NT2/D1 (cell line): ENCODE measurements at regions not wholly inside any gene's neighbourhood (a gene's known extent, or its start where the extent isn't known, plus 50 kb on each side); places are given as distances from the start of the nearest gene placed in this dataset.

Source experiments
- DNase-seq: peaks from one replicate; pipeline ENCODE4 v3.0.0-alpha.2; 2011; ENCODE audit warnings: low read depth, low spot score
- H3K27me3 ChIP-seq: 2 replicates; pipeline ENCODE4 v1.6.0; 2011; ENCODE audit warnings: mild to moderate bottlenecking; ENCODE audit not compliant: insufficient read length, insufficient read depth
- H3K36me3 ChIP-seq: 2 replicates; pipeline ENCODE4 v1.6.1; 2011; ENCODE audit warnings: mild to moderate bottlenecking, low read length, mixed read lengths; ENCODE audit not compliant: insufficient read depth, insufficient read length
- H3K4me1 ChIP-seq: 2 replicates; pipeline ENCODE4 v1.5.1; 2011; ENCODE audit not compliant: insufficient read depth, insufficient read length
- H3K4me3 ChIP-seq: 2 replicates; pipeline ENCODE4 v1.5.1; 2011; ENCODE audit warnings: low read depth; ENCODE audit not compliant: insufficient read length
- H3K9ac ChIP-seq: 2 replicates; pipeline ENCODE4 v1.6.0; 2011; ENCODE audit warnings: low read depth; ENCODE audit not compliant: insufficient read length
- H3K9me3 ChIP-seq: 2 replicates; pipeline ENCODE4 v1.5.1; 2011; ENCODE audit warnings: mild to moderate bottlenecking, low read length; ENCODE audit not compliant: insufficient read depth
- SUZ12 ChIP-seq: IDR thresholded peaks from 2 replicates; pipeline ENCODE4 v1.6.1; 2011; ENCODE audit not compliant: insufficient read length, insufficient read depth; ENCODE audit errors: extremely low read depth
- YY1 ChIP-seq: IDR thresholded peaks from 2 replicates; pipeline ENCODE4 v1.6.1; 2011; ENCODE audit not compliant: insufficient read length, insufficient read depth
- ZNF274 ChIP-seq: IDR thresholded peaks from 2 replicates; pipeline ENCODE4 v1.6.1; 2011; ENCODE audit warnings: mild to moderate bottlenecking, low read depth, low read length

GRCh38 chr7:16234493-16235146, 186.7 kb downstream of the CRPPA start:
- H3K9ac ChIP-seq = no peak overlapping the region
- TF ChIP-seq ZNF274 (no peak), SUZ12 (no peak), YY1 (no peak)
- no peak overlapping the region for H3K4me3 ChIP-seq
- H3K36me3 ChIP-seq = no peaks in the 10 kb centered on the region
- H3K9me3 ChIP-seq = peaks cover 21% of the 10 kb centered on the region
- DNase-seq = no peak
- H3K27me3 ChIP-seq = no peaks in the 10 kb centered on the region
- H3K4me1 ChIP-seq = no peaks in the 10 kb centered on the region

GRCh38 chr7:16233517-16233916, 187.8 kb downstream of the CRPPA start:
- H3K4me1 ChIP-seq = no peaks in the 10 kb centered on the region
- no peak for DNase-seq
- peaks cover 27% of the 10 kb centered on the region for H3K9me3 ChIP-seq
- no peaks in the 10 kb centered on the region for H3K27me3 ChIP-seq
- no peak overlapping the region for H3K9ac ChIP-seq
- no peak overlapping the region for H3K4me3 ChIP-seq
- H3K36me3 ChIP-seq = no peaks in the 10 kb centered on the region
- TF ChIP-seq ZNF274 (no peak), SUZ12 (no peak), YY1 (no peak)

DNA sequence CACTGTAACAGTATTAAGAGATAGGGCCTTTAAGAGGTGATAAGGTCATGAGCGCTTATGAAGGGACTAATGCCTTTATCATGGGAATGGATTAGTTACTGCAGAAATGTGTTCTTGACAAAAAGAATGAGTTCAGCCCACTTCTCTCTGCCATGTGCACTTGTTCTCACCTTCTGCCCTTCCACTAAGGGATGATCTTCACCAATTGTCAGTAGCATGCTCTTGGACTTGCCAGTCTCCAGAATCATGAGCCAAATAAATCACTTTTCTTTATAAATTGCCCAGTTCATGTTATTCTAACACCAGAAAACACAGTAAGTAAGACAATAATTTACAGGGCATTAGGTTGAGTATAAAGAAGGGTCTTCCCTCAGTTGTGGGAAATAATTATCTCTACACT, 189.1 kb downstream of the CRPPA start:
- DNase-seq = no peak
- TF ChIP-seq SUZ12 = no peak
- no peak for TF ChIP-seq ZNF274
- no peak for TF ChIP-seq YY1
- Histone ChIP-seq H3K9ac (no peak overlapping the region), H3K36me3 (no peaks in the 10 kb centered on the region), H3K9me3 (peaks cover 27% of the 10 kb centered on the region), H3K27me3 (no peaks in the 10 kb centered on the region), H3K4me3 (no peak overlapping the region), H3K4me1 (no peaks in the 10 kb centered on the region)

DNA sequence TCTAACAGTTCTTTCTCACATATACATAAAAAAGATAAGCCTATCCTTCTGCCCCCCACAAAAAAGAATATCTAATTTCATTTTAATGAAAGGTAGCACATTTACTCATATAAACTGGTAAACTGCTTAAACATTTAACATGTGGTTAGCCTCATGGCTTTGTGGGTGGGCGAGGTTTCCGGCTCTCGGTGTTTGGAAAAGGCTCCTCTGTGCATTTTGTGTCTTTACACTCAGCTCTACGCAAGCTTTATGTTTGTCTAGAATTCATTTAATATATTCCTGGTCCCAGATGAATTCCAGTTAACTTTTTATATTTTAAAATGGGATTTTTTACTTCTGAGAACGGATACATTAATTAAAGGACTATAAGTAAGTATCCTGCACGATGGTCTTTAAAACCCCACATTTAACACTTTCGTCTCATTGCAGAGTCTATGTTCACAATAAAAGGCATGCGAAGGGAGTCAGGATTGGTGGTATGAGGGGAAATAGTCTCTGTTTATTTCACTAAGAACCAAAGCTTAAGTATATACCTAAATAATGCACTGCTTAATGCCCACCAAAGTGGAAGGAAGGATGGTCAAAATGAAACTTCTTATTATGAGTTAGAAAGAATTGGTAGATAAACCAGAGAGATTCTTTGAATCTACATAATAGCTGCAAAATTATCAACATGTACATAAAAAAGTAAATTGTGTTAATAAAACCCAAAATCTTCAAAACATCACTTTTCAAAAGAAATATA, 197.2 kb downstream of the CRPPA start:
- Histone ChIP-seq H3K9ac (no peak overlapping the region), H3K9me3 (0 out of 2 replicates have a peak, but pooled peaks cover 2% of the 10 kb centered on the region), H3K4me1 (no peaks in the 10 kb centered on the region), H3K4me3 (no peak overlapping the region), H3K36me3 (no peaks in the 10 kb centered on the region), H3K27me3 (no peaks in the 10 kb centered on the region)
- DNase-seq = no peak
- TF ChIP-seq YY1 (no peak), ZNF274 (no peak), SUZ12 (no peak)

GRCh38 chr7:16212610-16213009, 208.7 kb downstream of the CRPPA start:
- no peak for DNase-seq
- no peaks in the 10 kb centered on the region for H3K36me3 ChIP-seq
- H3K9ac ChIP-seq = no peak overlapping the region
- TF ChIP-seq YY1 (no peak), SUZ12 (no peak), ZNF274 (no peak)
- H3K9me3 ChIP-seq = peaks cover 16% of the 10 kb centered on the region
- H3K27me3 ChIP-seq = no peaks in the 10 kb centered on the region
- no peak overlapping the region for H3K4me3 ChIP-seq
- H3K4me1 ChIP-seq = no peaks in the 10 kb centered on the region

GRCh38 chr7:16212032-16212431, 209.3 kb downstream of the CRPPA start:
- no peaks in the 10 kb centered on the region for H3K4me1 ChIP-seq
- H3K9ac ChIP-seq = no peak overlapping the region
- TF ChIP-seq SUZ12 = no peak
- no peak for TF ChIP-seq YY1
- no peak for TF ChIP-seq ZNF274
- peaks cover 16% of the 10 kb centered on the region for H3K9me3 ChIP-seq
- no peak overlapping the region for H3K4me3 ChIP-seq
- H3K36me3 ChIP-seq = no peaks in the 10 kb centered on the region
- H3K27me3 ChIP-seq = no peaks in the 10 kb centered on the region
- DNase-seq = no peak

GRCh38 chr7:16211402-16211925, 209.9 kb downstream of the CRPPA start:
- no peak for TF ChIP-seq YY1
- TF ChIP-seq SUZ12 = no peak
- TF ChIP-seq ZNF274 = no peak
- H3K9ac ChIP-seq = no peak overlapping the region
- DNase-seq = no peak
- H3K27me3 ChIP-seq = no peaks in the 10 kb centered on the region
- H3K4me1 ChIP-seq = no peaks in the 10 kb centered on the region
- no peak overlapping the region for H3K4me3 ChIP-seq
- H3K36me3 ChIP-seq = no peaks in the 10 kb centered on the region
- H3K9me3 ChIP-seq = peaks cover 16% of the 10 kb centered on the region
